ENCODE measurements at regions not wholly inside any gene's neighbourhood (a gene's known extent, or its start where the extent isn't known, plus 50 kb on each side); places are given as distances from the start of the nearest gene placed in this dataset.
"Not testable (repeated sequence)": the region's sequence is repeated elsewhere in the genome, so short reads cannot be mapped to it uniquely, and the experiment has no call there.

- intact Hi-C loops (cut with DNase I, micrococcal nuclease), result no loop called here
- ATAC-seq (no peak), DNase-seq (no peak)
These were observed 1718.9 kb downstream of the C4orf33 start for GRCh38 chr4:130814896-130815295.

GRCh38 chr4:130820448-130820847, 1724.5 kb downstream of the C4orf33 start:
- ATAC-seq (no peak), DNase-seq (no peak)
- intact Hi-C loops (cut with DNase I, micrococcal nuclease), result no loop called here

- DNase-seq (no peak), ATAC-seq (no peak)
- intact Hi-C loops (cut with DNase I, micrococcal nuclease), result no loop called here
These were observed 1729.3 kb downstream of the C4orf33 start for GRCh38 chr4:130825284-130825683.

- ATAC-seq, result no peak
- intact Hi-C loops (cut with DNase I, micrococcal nuclease), result no loop called here
- no peak for DNase-seq
These were observed 1754.1 kb downstream of the C4orf33 start for GRCh38 chr4:130850019-130850524.

GRCh38 chr4:130851107-130851506, 1755.2 kb downstream of the C4orf33 start:
- ATAC-seq (no peak), DNase-seq (no peak)
- intact Hi-C loops (cut with DNase I, micrococcal nuclease), result no loop called here

- DNase-seq (no peak), ATAC-seq (no peak)
- intact Hi-C loops (cut with DNase I, micrococcal nuclease), result no loop called here
These were observed 1756.0 kb downstream of the C4orf33 start for GRCh38 chr4:130851932-130852331.

- DNase-seq, result no peak
These were observed 1759.6 kb downstream of the C4orf33 start for GRCh38 chr4:130855533-130855932.

GRCh38 chr4:130859991-130860390, 1764.0 kb downstream of the C4orf33 start:
- no peak for DNase-seq
- intact Hi-C loops (cut with DNase I, micrococcal nuclease), result no loop called here
- no peak for ATAC-seq

More at GRCh38 chr4:130855533-130855932, 1759.6 kb downstream of the C4orf33 start:
- ATAC-seq, result no peak
- intact Hi-C loops (cut with DNase I, micrococcal nuclease), result no loop called here

- intact Hi-C loops (cut with DNase I, micrococcal nuclease), result no loop called here
- ATAC-seq (no peak), DNase-seq (no peak)
These were observed 1801.0 kb downstream of the C4orf33 start for GRCh38 chr4:130896920-130897319.

- intact Hi-C loops (cut with DNase I, micrococcal nuclease), result no loop called here
- no peak for ATAC-seq
- DNase-seq, result no peak
These were observed 1805.4 kb downstream of the C4orf33 start for GRCh38 chr4:130901321-130901720.

- ATAC-seq (no peak), DNase-seq (no peak)
- intact Hi-C loops (cut with DNase I, micrococcal nuclease), result no loop called here
These were observed 1827.0 kb downstream of the C4orf33 start for GRCh38 chr4:130922955-130923354.

GRCh38 chr4:130955520-130955919, 1859.6 kb downstream of the C4orf33 start:
- intact Hi-C loops (cut with DNase I, micrococcal nuclease), result no loop called here
- ATAC-seq, result no peak
- no peak for DNase-seq

- ATAC-seq, result no peak
- intact Hi-C loops (cut with DNase I, micrococcal nuclease), result no loop called here
- no peak for DNase-seq
These were observed 1889.4 kb downstream of the C4orf33 start for GRCh38 chr4:130985371-130985770.

GRCh38 chr4:130995988-130996387, 1900.0 kb downstream of the C4orf33 start:
- intact Hi-C loops (cut with DNase I, micrococcal nuclease), result no loop called here
- ATAC-seq (no peak), DNase-seq (no peak)

- no peak for ATAC-seq
- intact Hi-C loops (cut with DNase I, micrococcal nuclease), result no loop called here
- no peak for DNase-seq
These were observed 1905.4 kb downstream of the C4orf33 start for GRCh38 chr4:131001371-131001770.

GRCh38 chr4:131002132-131002531, 1906.2 kb downstream of the C4orf33 start:
- no peak for DNase-seq
- intact Hi-C loops (cut with DNase I, micrococcal nuclease), result no loop called here
- no peak for ATAC-seq

GRCh38 chr4:131006388-131006787, 1910.4 kb downstream of the C4orf33 start:
- ATAC-seq (no peak), DNase-seq (no peak)
- intact Hi-C loops (cut with DNase I, micrococcal nuclease), result no loop called here

- intact Hi-C loops (cut with DNase I, micrococcal nuclease); ATAC-seq; DNase-seq: not testable (repeated sequence)
These were observed 1916.0 kb downstream of the C4orf33 start for GRCh38 chr4:131011961-131012360.

- ATAC-seq, result no peak
- intact Hi-C loops (cut with DNase I, micrococcal nuclease), result no loop called here
- DNase-seq, result no peak
These were observed 1917.3 kb downstream of the C4orf33 start for GRCh38 chr4:131013226-131013625.

- ATAC-seq (no peak), DNase-seq (no peak)
- intact Hi-C loops (cut with DNase I, micrococcal nuclease), result no loop called here
These were observed 1930.8 kb downstream of the C4orf33 start for GRCh38 chr4:131026771-131027170.

- no peak for DNase-seq
- ATAC-seq, result no peak
These were observed 1948.4 kb downstream of the C4orf33 start for GRCh38 chr4:131044368-131044767.

GRCh38 chr4:131046821-131047220, 1950.9 kb downstream of the C4orf33 start:
- intact Hi-C loops (cut with DNase I, micrococcal nuclease), result no loop called here

More at GRCh38 chr4:131044368-131044767, 1948.4 kb downstream of the C4orf33 start:
- intact Hi-C loops (cut with DNase I, micrococcal nuclease), result no loop called here

More at GRCh38 chr4:131046821-131047220, 1950.9 kb downstream of the C4orf33 start:
- no peak for ATAC-seq
- DNase-seq, result no peak

Measured in left colon (tissue), 2 donors.